OCI-LY7 (cell line): ENCODE measurements at regions not wholly inside any gene's neighbourhood (a gene's known extent, or its start where the extent isn't known, plus 50 kb on each side); places are given as distances from the start of the nearest gene placed in this dataset.

Source experiments
- BruUV-seq: library from RNA; stranded (reverse); fragments of 400-500 nt; replicated peaks from 2 replicates; lab custom pipeline; 2021; lab: Mats Ljungman, UMichigan
- CTCF ChIA-PET: fragments of 300-600 bp; sonication (Branson Sonifier 250); formaldehyde crosslinking; loops from one replicate; lab custom pipeline; 2022; ENCODE audit warnings: antibody characterized with exemption; ENCODE audit not compliant: unreplicated experiment; lab: Charles Lee
- POLR2A ChIA-PET: fragments of 300-600 bp; sonication (Branson Sonifier 250); formaldehyde crosslinking; loops from one replicate; lab custom pipeline; 2022; ENCODE audit warnings: antibody characterized with exemption; lab: Charles Lee
- DNase-seq: peaks from one replicate; pipeline ENCODE4 v3.0.0-alpha.2; 2015; ENCODE audit warnings: low spot score
- H2AFZ ChIP-seq: fragments of 200-600 bp; sonication (generic), shearing (Covaris generic); 2 replicates; pipeline ENCODE4 v1.6.1; 2014; ENCODE audit warnings: mild to moderate bottlenecking, antibody characterized with exemption, low read length, moderate library complexity
- H3K27ac ChIP-seq: fragments of 200-600 bp; sonication (generic); 2 replicates; pipeline ENCODE4 v1.5.1; 2014; ENCODE audit warnings: mixed run types, low read depth, mild to moderate bottlenecking, moderate library complexity, low read length, inconsistent platforms; ENCODE audit not compliant: poor library complexity, severe bottlenecking
- H3K36me3 ChIP-seq: fragments of 200-600 bp; sonication (generic); 2 replicates; pipeline ENCODE4 v1.6.1; 2014; ENCODE audit warnings: mild to moderate bottlenecking, antibody characterized with exemption, low read length, moderate library complexity, mixed read lengths; ENCODE audit not compliant: insufficient read depth
- H3K4me1 ChIP-seq: fragments of 200-600 bp; sonication (generic); 2 replicates; pipeline ENCODE4 v1.5.1; 2014; ENCODE audit warnings: mild to moderate bottlenecking, low read length; ENCODE audit not compliant: insufficient read depth, poor library complexity, severe bottlenecking
- H3K4me2 ChIP-seq: fragments of 200-600 bp; sonication (generic); 2 replicates; pipeline ENCODE4 v1.6.1; 2014; ENCODE audit warnings: mild to moderate bottlenecking, low read length
- H3K4me3 ChIP-seq: fragments of 200-600 bp; sonication (generic); 2 replicates; pipeline ENCODE4 v1.5.1; 2014; ENCODE audit warnings: mild to moderate bottlenecking, low read depth, low read length; ENCODE audit not compliant: poor library complexity, severe bottlenecking
- H3K79me2 ChIP-seq: fragments of 200-600 bp; sonication (generic); 2 replicates; pipeline ENCODE4 v1.6.1; 2016; ENCODE audit warnings: low read depth, mild to moderate bottlenecking, low read length, moderate library complexity, mixed read lengths; ENCODE audit not compliant: insufficient read depth
- H3K9me2 ChIP-seq: fragments of 200-600 bp; sonication (generic); 2 replicates; pipeline ENCODE4 v1.6.1; 2016; ENCODE audit warnings: mild to moderate bottlenecking, low read length, mixed read lengths; ENCODE audit not compliant: insufficient read depth
- H3K9me3 ChIP-seq: fragments of 200-600 bp; sonication (generic); 2 replicates; pipeline ENCODE4 v1.6.1; 2014; ENCODE audit warnings: mild to moderate bottlenecking, mixed run types, low read length, mixed read lengths
- H4K20me1 ChIP-seq: fragments of 200-600 bp; sonication (generic); 2 replicates; pipeline ENCODE4 v1.6.1; 2014; ENCODE audit warnings: mild to moderate bottlenecking, antibody characterized with exemption, low read length, moderate library complexity, mixed read lengths; ENCODE audit not compliant: insufficient read depth
- EZH2phosphoT487 ChIP-seq: fragments of 200-600 bp; sonication (generic); IDR thresholded peaks from 2 replicates; pipeline ENCODE4 v1.6.1; 2018; ENCODE audit warnings: low read depth, borderline replicate concordance, mild to moderate bottlenecking, mixed run types, antibody characterized with exemption, low read length, moderate library complexity, mixed read lengths
- intact Hi-C: fragments of 100-400 bp; cut with micrococcal nuclease; formaldehyde crosslinking; loops from one replicate; pipeline ENCODE4 v1.10.0; 2022; ENCODE audit not compliant: unreplicated experiment
- TF ChIP-seq, protein P1 (sequence below): fragments of 200-600 bp; sonication (generic); conservative IDR thresholded peaks from 2 replicates; pipeline ENCODE4 v1.5.1; 2014; ENCODE audit warnings: mild to moderate bottlenecking, antibody characterized with exemption, low read length, moderate library complexity, mixed read lengths

DNA sequence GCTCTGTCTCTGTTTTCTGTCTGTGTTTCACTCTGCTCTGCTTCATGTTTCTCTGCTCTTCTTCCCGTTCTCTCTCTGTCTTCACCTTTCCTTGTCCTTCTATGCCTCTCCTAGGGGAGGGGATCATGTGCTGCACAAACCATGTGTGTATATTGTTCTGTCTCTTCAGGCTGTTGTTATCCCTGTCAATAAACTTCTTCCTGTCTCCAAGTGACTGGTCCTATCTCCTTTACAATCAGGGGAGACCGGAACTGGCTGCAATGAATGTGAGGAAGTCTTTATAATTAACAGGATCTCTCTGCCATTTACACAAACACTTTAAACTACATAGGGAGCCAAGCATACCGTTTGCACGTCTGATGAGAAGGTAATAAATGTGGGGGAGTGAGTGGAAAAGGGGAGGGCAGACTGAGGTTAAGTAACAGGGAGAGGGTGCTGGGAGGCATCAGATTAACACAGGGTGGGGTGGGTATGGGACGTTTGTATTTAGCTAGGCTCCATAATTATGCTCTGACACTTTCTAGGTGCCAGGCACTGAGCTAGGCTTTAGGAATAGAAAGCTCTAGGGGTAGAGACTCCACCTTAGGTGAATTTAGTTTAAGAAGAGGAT lies 626.1 kb downstream of the DHX35 start:
- Histone ChIP-seq H3K4me2 (no peak overlapping the region), H3K27ac (no peak overlapping the region), H3K36me3 (no peaks in the 10 kb centered on the region), H4K20me1 (no peaks in the 10 kb centered on the region), H2AFZ (no peak overlapping the region), H3K9me3 (no peaks in the 10 kb centered on the region), H3K79me2 (no peaks in the 10 kb centered on the region), H3K4me1 (no peaks in the 10 kb centered on the region), H3K4me3 (no peak overlapping the region), H3K9me2 (no peaks in the 10 kb centered on the region)
- ChIA-PET POLR2A (no interaction called here), CTCF (no interaction called here)
- BruUV-seq: no TSS peak
- intact Hi-C loops: no loop called here
- DNase-seq: no peak
- no peak for TF ChIP-seq EZH2phosphoT487
- TF ChIP-seq, protein P1, sequence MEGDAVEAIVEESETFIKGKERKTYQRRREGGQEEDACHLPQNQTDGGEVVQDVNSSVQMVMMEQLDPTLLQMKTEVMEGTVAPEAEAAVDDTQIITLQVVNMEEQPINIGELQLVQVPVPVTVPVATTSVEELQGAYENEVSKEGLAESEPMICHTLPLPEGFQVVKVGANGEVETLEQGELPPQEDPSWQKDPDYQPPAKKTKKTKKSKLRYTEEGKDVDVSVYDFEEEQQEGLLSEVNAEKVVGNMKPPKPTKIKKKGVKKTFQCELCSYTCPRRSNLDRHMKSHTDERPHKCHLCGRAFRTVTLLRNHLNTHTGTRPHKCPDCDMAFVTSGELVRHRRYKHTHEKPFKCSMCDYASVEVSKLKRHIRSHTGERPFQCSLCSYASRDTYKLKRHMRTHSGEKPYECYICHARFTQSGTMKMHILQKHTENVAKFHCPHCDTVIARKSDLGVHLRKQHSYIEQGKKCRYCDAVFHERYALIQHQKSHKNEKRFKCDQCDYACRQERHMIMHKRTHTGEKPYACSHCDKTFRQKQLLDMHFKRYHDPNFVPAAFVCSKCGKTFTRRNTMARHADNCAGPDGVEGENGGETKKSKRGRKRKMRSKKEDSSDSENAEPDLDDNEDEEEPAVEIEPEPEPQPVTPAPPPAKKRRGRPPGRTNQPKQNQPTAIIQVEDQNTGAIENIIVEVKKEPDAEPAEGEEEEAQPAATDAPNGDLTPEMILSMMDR: no peak

DNA sequence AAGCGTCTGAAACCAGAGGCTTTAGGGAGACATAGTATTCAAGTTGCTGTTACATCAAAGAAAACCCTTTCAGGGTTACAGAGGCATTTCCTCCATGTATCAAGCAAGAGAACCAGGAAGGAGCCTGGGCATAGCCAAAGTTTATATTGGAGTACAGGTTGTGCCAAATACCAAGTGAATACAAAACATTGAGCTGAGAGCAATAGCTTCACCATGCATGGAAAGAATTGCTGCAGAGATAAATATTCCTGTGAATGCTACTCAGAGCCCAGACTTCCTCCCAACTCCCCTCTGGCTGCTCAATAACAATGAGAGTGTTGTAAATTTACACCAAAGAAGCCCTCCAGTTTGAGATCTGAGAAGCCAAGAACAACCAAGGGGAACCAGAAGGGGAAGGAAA lies 618.9 kb downstream of the DHX35 start:
- no peaks in the 10 kb centered on the region for H3K4me1 ChIP-seq
- H2AFZ ChIP-seq: no peak overlapping the region
- no peaks in the 10 kb centered on the region for H3K9me3 ChIP-seq
- no peaks in the 10 kb centered on the region for H3K9me2 ChIP-seq
- H3K4me2 ChIP-seq: no peak overlapping the region
- H3K27ac ChIP-seq: no peak overlapping the region
- DNase-seq: no peak
- H4K20me1 ChIP-seq: no peaks in the 10 kb centered on the region
- no peaks in the 10 kb centered on the region for H3K79me2 ChIP-seq
- no peak for TF ChIP-seq EZH2phosphoT487
- TF ChIP-seq, protein P1: no peak
- no peak overlapping the region for H3K4me3 ChIP-seq
- H3K36me3 ChIP-seq: no peaks in the 10 kb centered on the region
- intact Hi-C loops: no loop called here
- CTCF ChIA-PET: no interaction called here
- POLR2A ChIA-PET: no interaction called here
- BruUV-seq: no TSS peak

DNA sequence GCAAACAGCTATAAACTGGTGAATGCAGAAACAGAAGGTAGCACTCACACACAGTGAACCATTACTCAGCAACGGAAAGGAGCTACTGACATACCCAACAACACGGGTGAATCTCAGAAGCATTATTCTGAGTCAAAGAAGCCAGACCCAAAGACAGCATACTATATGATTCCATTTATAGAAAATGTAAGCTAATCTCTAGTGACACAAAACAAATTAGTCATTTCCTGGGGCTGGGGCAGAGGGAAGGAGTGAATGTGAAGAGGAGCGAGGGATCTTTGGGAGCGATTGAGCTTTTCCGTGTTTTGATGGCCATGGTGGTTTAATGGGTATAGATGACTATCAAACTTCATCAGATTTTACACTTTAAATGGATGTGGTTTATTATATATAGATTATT lies 614.6 kb downstream of the DHX35 start:
- Histone ChIP-seq H3K4me1 (no peaks in the 10 kb centered on the region), H3K4me2 (no peak overlapping the region), H3K36me3 (no peaks in the 10 kb centered on the region), H3K9me3 (no peaks in the 10 kb centered on the region), H3K9me2 (no peaks in the 10 kb centered on the region), H4K20me1 (no peaks in the 10 kb centered on the region), H3K79me2 (no peaks in the 10 kb centered on the region), H3K4me3 (no peak overlapping the region), H2AFZ (no peak overlapping the region), H3K27ac (no peak overlapping the region)
- DNase-seq: no peak
- no TSS peak for BruUV-seq
- TF ChIP-seq, protein P1: no peak
- TF ChIP-seq EZH2phosphoT487: no peak
- ChIA-PET CTCF (no interaction called here), POLR2A (interaction anchor here (1.0 kb wide), 1 partner anchor 421 kb away, joined by 3 read pairs; no protein-coding TSS in a partner anchor)
- intact Hi-C loops: no loop called here
